ENCODE measurements at regions not wholly inside any gene's neighbourhood (a gene's known extent, or its start where the extent isn't known, plus 50 kb on each side); places are given as distances from the start of the nearest gene placed in this dataset.
A peak's percentile ranks its signal among the peaks of the same experiment; 100 is the strongest.
"Not testable (repeated sequence)": the region's sequence is repeated elsewhere in the genome, so short reads cannot be mapped to it uniquely, and the experiment has no call there.

DNA sequence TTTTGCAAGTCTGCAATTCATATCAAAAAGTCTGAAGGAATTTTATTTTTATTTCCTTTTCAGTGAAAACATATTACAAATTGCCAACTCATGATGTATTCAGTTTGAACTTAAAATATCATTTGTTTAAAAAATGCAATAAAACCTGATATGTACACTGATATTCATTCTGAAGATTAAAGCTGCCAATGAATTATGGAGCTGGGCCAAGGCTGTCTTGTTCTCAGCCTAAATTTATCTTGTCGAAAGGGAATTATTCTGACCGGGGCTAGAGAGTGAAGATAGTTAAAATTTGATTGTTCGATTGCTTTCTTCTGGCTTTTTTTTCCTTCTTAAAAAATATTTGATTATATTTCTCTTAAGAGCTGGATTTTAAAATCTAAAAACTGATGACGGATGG, 54.0 kb upstream of the RBFOX1 start:
- DNase-seq (ENCODE audit: low spot score) = no peak

- no peak for DNase-seq (ENCODE audit: low spot score)
Observed at GRCh38 chr16:7272567-7273158, 60.0 kb upstream of the RBFOX1 start.

GRCh38 chr16:7271486-7271885, 61.2 kb upstream of the RBFOX1 start:
- no peak for DNase-seq (ENCODE audit: low spot score)

DNA sequence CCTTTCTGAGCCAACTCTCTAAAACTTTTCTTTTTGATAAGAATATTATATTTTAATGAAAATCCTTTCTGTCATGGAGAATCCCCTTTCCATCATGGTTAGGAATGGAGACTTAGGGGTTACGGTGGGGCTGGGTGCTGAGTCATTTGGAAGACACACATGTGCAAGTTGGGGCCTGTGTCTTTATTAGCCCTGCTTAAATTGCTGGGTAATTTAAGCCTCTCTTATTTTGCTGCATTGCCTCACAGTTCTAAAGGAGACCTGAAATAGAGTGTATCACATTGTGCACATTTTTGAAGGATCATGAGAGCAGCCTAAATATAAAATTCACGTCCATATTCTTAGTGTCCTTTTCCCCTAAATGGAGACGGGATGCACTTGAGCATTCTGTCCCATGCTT, 61.8 kb upstream of the RBFOX1 start:
- DNase-seq (ENCODE audit: low spot score) = no peak

- DNase-seq (ENCODE audit: low spot score) = no peak
Observed at GRCh38 chr16:7270006-7270405, 62.6 kb upstream of the RBFOX1 start.

- peak; percentile 55 for DNase-seq (ENCODE audit: low spot score)
Observed at GRCh38 chr16:7268182-7268581, 64.5 kb upstream of the RBFOX1 start.

DNA sequence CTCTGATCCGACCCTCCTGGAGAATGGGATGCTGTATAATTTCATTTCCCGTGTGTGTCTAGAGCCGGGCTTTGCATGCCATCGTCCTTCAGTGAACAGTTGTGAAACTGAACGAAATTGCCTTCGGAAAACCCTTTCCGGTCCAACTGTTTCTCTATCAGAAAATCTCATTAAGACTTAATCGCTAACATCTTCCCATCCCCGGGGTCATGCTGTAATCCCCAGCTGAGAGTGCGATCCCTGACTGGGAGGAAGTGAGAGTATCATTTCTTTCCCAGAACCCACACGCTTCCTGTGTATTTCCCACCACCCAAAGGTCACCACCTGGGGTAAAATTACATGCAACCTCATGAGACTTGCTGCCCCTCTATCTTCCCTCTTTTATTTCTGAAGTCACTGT, 75.6 kb upstream of the RBFOX1 start:
- DNase-seq (ENCODE audit: low spot score) = no peak

GRCh38 chr16:7246578-7246977, 86.1 kb upstream of the RBFOX1 start:
- DNase-seq (ENCODE audit: low spot score) = peak; percentile 5

GRCh38 chr16:7239547-7239946, 93.1 kb upstream of the RBFOX1 start:
- no peak for DNase-seq (ENCODE audit: low spot score)

GRCh38 chr16:7236824-7237410, 95.7 kb upstream of the RBFOX1 start:
- no peak for DNase-seq (ENCODE audit: low spot score)

DNA sequence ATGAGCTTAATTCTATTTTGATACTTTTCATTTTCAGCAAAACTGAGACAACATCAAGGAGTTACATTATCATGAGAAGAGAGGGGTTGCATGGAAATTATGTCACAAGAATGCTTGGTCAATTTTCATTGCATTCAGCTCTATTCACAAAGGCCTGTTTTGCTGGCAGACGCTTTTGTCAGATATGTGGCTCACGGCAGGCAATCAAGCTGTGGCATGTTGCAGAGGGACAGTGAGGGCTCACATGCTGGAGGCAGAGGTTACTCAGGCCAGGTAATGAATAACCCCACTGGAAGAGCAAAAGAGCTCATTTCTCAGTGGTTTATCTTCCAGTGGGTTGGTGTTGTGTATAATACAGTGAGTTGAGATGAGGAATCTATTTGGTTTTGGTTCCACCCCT, 98.7 kb upstream of the RBFOX1 start:
- DNase-seq (ENCODE audit: low spot score) = no peak

DNA sequence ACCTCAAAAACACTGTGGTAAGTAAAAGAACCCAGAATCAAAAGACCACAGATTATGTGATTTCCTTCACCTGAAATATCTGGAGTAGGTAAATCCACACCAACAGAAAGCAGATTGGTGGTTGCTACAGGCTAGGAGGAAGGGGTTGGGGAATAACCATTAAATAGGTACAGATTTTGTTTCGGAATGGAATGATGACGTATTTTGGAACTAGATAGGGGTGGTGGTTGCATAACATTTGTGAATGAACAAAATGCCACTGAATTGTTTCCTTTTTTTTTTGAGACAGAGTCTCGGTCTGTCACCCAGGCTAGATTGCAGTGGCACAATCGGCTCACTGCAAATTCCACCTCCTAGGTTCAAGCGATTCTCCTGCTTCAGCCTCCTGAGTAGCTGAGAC, 100.9 kb upstream of the RBFOX1 start:
- no peak for DNase-seq (ENCODE audit: low spot score)

DNA sequence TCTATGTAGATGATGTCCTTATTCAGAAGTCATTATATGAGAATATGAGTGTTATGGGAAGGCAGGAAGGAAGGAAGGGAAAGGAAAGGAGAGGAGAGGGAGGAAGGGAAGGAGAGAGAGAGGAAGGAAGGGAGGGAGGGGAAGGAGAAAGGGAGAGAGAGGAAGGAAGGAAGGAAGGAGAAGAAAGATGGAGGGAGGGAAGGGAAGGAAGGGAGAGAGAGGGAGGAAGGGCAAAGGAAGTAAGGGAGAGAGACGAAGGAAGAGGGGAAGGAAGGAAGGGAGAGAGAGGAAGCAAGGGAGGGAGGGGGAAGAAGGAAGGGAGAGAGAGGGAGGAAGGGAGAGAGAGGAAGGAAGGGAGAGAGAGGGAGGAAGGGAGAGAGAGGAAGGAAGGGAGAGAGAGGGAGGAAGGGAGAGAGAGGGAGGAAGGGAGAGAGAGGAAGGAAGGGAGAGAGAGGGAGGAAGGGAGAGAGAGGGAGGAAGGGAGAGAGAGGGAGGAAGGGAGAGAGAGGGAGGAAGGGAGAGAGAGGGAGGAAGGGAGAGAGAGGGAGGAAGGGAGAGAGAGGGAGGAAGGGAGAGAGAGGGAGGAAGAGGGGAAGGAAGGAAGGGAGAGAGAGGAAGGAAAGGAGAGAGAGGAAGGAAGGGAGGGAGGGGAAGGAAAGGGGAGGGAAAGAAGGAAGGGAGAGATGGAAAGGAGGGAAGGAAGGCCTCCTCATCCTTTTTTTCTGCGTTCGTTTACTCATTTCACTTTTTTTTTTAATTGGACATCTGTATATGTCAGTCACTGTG, 103.0 kb upstream of the RBFOX1 start:
- not testable (repeated sequence) for DNase-seq (ENCODE audit: low spot score)

GRCh38 chr16:7227229-7227721, 105.4 kb upstream of the RBFOX1 start:
- no peak for DNase-seq (ENCODE audit: low spot score)

DNA sequence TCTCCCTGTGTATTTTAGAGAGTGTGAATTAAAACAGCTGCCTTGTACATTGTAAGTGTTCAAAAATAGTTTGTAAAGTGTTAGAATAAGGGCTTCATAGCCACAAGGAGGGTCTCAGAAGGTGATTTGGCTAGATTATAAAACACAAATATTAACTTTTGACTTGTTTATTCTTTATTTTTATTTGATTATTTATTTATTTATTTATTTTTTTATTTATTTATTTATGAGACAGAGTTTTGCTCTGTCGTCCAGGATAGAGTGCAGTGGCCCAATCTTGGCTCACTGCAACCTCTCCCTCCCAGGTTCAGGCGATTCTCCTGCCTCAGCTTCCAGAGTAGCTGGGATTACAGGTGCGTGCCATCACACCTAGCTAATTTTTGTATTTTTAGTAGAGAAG, 111.5 kb upstream of the RBFOX1 start:
- DNase-seq (ENCODE audit: low spot score) = no peak

DNA sequence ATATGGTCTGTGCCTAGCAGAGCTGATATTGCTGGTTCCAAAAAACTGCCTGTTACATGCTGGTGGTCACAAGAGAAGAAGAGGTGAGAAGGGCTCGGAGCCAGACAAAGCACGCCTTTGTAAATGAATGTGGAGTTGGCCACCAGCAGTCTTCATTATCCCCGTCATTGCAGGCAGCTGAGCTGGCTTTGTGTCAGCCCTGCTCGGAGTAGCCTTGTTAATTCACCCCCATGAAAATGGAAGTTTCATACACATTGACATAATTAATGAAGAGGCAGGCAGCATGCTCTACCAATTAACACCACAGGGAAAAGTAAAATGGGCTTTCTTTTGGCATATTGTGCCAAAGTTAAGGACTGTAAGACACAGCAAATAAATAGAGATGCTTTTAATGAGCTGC, 113.7 kb upstream of the RBFOX1 start:
- DNase-seq (ENCODE audit: low spot score) = no peak

GRCh38 chr16:7217797-7218196, 114.8 kb upstream of the RBFOX1 start:
- DNase-seq (ENCODE audit: low spot score) = no peak

DNA sequence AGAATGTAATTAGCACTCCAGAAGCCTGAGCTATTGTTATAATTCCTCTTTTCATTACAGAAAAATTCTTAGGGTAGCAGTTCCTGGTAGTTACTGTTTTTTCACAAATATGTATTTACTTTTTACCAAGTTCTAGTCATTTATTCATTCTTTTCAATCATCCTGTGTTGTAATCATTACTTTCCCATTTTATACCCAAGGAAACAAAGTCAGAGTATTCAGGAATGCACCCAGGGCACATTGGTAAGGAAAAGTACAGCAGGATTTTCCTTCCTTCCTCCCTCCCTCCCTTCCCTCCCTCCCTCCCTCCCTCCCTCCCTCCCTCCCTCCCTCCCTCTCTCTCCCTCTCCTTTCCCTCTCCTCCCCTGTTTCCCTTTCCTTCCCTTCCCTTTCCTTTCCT, 115.9 kb upstream of the RBFOX1 start:
- DNase-seq (ENCODE audit: low spot score) = no peak

DNA sequence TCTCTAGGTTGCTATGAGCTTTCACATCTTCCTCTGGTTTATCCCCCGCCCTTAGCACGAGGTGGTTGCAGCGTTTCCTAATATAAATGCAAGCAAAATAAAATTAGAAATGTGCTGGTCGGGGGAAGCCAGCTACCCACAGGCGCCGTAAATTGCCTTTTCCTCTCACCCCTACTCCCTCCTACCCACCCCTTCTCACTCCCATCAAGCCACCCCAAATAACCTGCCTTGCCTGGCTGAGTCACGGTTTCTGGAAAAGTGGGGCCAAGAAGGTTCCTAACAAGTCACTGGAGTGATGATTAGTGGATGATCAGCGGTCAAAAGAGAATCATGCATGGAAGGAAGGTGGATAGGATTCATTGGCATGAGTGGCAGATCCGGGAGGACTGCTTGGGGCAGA, 120.9 kb upstream of the RBFOX1 start:
- no peak for DNase-seq (ENCODE audit: low spot score)

GRCh38 chr16:7209598-7209997, 123.0 kb upstream of the RBFOX1 start:
- DNase-seq (ENCODE audit: low spot score) = no peak

GRCh38 chr16:7206469-7206868, 126.2 kb upstream of the RBFOX1 start:
- no peak for DNase-seq (ENCODE audit: low spot score)

- DNase-seq (ENCODE audit: low spot score) = no peak
Observed at GRCh38 chr16:7200320-7200719, 132.3 kb upstream of the RBFOX1 start.

GRCh38 chr16:7185689-7186088, 147.0 kb upstream of the RBFOX1 start:
- no peak for DNase-seq (ENCODE audit: low spot score)

Measured in HT-29 (cell line).